ENCODE measurements at regions not wholly inside any gene's neighbourhood (a gene's known extent, or its start where the extent isn't known, plus 50 kb on each side); places are given as distances from the start of the nearest gene placed in this dataset.

GRCh38 chr6:112665815-112666214 is 318.7 kb downstream of the RFPL4B start:
- ATAC-seq (no peak), DNase-seq (ENCODE audit: low read depth, low spot score) (no peak)
- Histone ChIP-seq H3K4me2 (ENCODE audit: low read length) (no peak overlapping the region), H3K27me3 (ENCODE audit: insufficient read depth, low read length) (no peaks in the 10 kb centered on the region), H4K20me1 (ENCODE audit: insufficient read depth) (no peaks in the 10 kb centered on the region), H3K27ac (ENCODE audit: low read depth, low read length) (no peak overlapping the region), H3K9ac (ENCODE audit: low read length) (no peak overlapping the region), H3K4me3 (replicated peaks in 1 of 2; ENCODE audit: low read depth in 1 of 2, low read length in 2 of 2) (no peak overlapping the region), H3K79me2 (ENCODE audit: insufficient read depth, low read length) (no peaks in the 10 kb centered on the region), H3K9me3 (ENCODE audit: control insufficient read depth in 1 of 2, insufficient read depth in 1 of 2, low read depth in 1 of 2, low read length in 2 of 2) (no peaks in the 10 kb centered on the region), H3K9me2 (ENCODE audit: insufficient read depth) (no peaks in the 10 kb centered on the region; the same call in 1 of the 2 replicates), H3K4me1 (ENCODE audit: control insufficient read depth in 1 of 2, insufficient read depth in 2 of 2, low read length in 2 of 2) (no peaks in the 10 kb centered on the region), H3K36me3 (ENCODE audit: control insufficient read depth in 1 of 2, insufficient read depth in 2 of 2, low read length in 2 of 2) (no peaks in the 10 kb centered on the region), H2AFZ (ENCODE audit: low read depth, low read length, poor library complexity, severe bottlenecking) (no peak overlapping the region)
- POLR2A ChIA-PET = no interaction called here
- TF ChIP-seq EGR1 (IDR thresholded peaks at IDR 0.05; ENCODE audit: low read depth) = no peak
- CTCF ChIA-PET = no interaction called here
- intact Hi-C loops (cut with micrococcal nuclease) = no loop called here
- RAD21 ChIA-PET (ENCODE audit: low non-redundant PET in 1 of 2, low total read pairs in 2 of 2, uncharacterized antibody in 2 of 2, unreplicated experiment in 2 of 2) = no interaction called here
- no TSS peak for BruUV-seq (replicated peaks)

GRCh38 chr6:112667427-112667826 is 320.3 kb downstream of the RFPL4B start:
- Histone ChIP-seq H4K20me1 (ENCODE audit: insufficient read depth) (no peaks in the 10 kb centered on the region), H3K4me3 (replicated peaks in 1 of 2; ENCODE audit: low read depth in 1 of 2, low read length in 2 of 2) (no peak overlapping the region), H3K79me2 (ENCODE audit: insufficient read depth, low read length) (no peaks in the 10 kb centered on the region), H3K4me1 (ENCODE audit: control insufficient read depth in 1 of 2, insufficient read depth in 2 of 2, low read length in 2 of 2) (no peaks in the 10 kb centered on the region), H3K36me3 (ENCODE audit: control insufficient read depth in 1 of 2, insufficient read depth in 2 of 2, low read length in 2 of 2) (no peaks in the 10 kb centered on the region), H3K9ac (ENCODE audit: low read length) (no peak overlapping the region), H3K4me2 (ENCODE audit: low read length) (no peak overlapping the region), H3K9me2 (ENCODE audit: insufficient read depth) (no peaks in the 10 kb centered on the region), H3K27me3 (ENCODE audit: insufficient read depth, low read length) (no peaks in the 10 kb centered on the region), H2AFZ (ENCODE audit: low read depth, low read length, poor library complexity, severe bottlenecking) (no peak overlapping the region), H3K27ac (ENCODE audit: low read depth, low read length) (no peak overlapping the region), H3K9me3 (ENCODE audit: control insufficient read depth in 1 of 2, insufficient read depth in 1 of 2, low read depth in 1 of 2, low read length in 2 of 2) (no peaks in the 10 kb centered on the region)
- ChIA-PET CTCF (no interaction called here), POLR2A (no interaction called here), RAD21 (ENCODE audit: low non-redundant PET in 1 of 2, low total read pairs in 2 of 2, uncharacterized antibody in 2 of 2, unreplicated experiment in 2 of 2) (interaction anchor here in 1 of 2 experiments (0.8 kb wide), 1 partner anchor 1327 kb away, joined by 4 read pairs; no protein-coding TSS in a partner anchor)
- ATAC-seq (no peak), DNase-seq (ENCODE audit: low read depth, low spot score) (no peak)
- BruUV-seq (replicated peaks) = no TSS peak
- intact Hi-C loops (cut with micrococcal nuclease) = no loop called here
- TF ChIP-seq, protein P1, sequence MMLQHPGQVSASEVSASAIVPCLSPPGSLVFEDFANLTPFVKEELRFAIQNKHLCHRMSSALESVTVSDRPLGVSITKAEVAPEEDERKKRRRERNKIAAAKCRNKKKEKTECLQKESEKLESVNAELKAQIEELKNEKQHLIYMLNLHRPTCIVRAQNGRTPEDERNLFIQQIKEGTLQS (IDR thresholded peaks at IDR 0.05) = no peak
- TF ChIP-seq TCF7L2 (IDR thresholded peaks at IDR 0.05; ENCODE audit: borderline replicate concordance, extremely low read depth, insufficient read depth, insufficient read length) (no peak), ELF1 (IDR thresholded peaks at IDR 0.05; ENCODE audit: borderline replicate concordance, low read depth) (no peak), POLR2A (IDR thresholded peaks at IDR 0.05; ENCODE audit: borderline replicate concordance, extremely low read depth, insufficient read depth, insufficient read length) (no peak), CEBPB (IDR thresholded peaks at IDR 0.05; ENCODE audit: low read depth) (no peak), POLR2AphosphoS5 (IDR thresholded peaks at IDR 0.05; ENCODE audit: low read depth, low read length) (no peak), CBX3 (IDR thresholded peaks at IDR 0.05; ENCODE audit: low read depth) (no peak)
